ENCODE measurements at regions not wholly inside any gene's neighbourhood (a gene's known extent, or its start where the extent isn't known, plus 50 kb on each side); places are given as distances from the start of the nearest gene placed in this dataset.
"Not testable (repeated sequence)": the region's sequence is repeated elsewhere in the genome, so short reads cannot be mapped to it uniquely, and the experiment has no call there.

- H3K9me3 Mint-ChIP-seq; H3K4me1 Mint-ChIP-seq; ATAC-seq (ENCODE audit: low read depth); H3K36me3 Mint-ChIP-seq; H3K27me3 Mint-ChIP-seq; POLR2A ChIA-PET; H3K27ac Mint-ChIP-seq; DNase-seq; H3K4me3 Mint-ChIP-seq: not testable (repeated sequence)
These were observed 252.0 kb downstream of the GOLGA6L6 start for GRCh38 chr15:20289538-20290103.

DNA sequence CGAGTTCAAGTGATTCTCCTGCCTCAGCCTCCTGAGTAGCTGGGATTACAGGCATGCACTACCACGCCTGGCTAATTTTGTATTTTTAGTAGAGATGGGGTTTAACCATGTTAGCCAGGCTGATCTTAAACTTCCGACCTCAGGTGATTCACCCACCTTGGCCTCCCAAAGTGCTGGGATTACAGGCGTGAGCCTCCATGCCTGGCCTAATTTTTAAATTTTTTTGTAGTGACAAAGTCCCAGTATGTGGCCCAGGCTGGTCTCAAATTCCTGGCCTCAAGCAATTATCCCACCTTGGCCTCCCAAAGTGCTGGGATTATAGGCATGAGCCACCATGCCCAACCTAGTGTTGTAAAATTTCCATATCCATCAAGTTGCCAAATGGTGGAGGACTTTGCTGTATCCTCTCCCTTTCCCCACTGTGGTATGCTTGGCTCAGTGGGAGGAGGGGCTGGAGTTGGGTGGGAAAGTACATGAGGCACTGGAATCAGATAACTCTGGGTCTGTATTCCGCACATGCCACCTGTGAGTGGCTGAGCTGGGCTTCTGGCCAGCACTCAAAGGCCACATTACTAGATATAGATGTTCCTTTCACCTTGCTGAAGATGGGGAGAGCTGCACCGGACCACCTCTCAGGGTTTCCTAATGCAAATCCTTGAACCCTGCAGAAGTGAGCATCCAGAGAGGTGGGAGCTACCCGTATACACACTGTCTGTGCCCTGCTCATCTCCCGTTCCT lies 252.6 kb downstream of the GOLGA6L6 start:
- H3K9me3 Mint-ChIP-seq; H3K4me3 Mint-ChIP-seq; H3K27me3 Mint-ChIP-seq; DNase-seq; H3K27ac Mint-ChIP-seq; POLR2A ChIA-PET; H3K4me1 Mint-ChIP-seq; H3K36me3 Mint-ChIP-seq; ATAC-seq (ENCODE audit: low read depth): not testable (repeated sequence)

DNA sequence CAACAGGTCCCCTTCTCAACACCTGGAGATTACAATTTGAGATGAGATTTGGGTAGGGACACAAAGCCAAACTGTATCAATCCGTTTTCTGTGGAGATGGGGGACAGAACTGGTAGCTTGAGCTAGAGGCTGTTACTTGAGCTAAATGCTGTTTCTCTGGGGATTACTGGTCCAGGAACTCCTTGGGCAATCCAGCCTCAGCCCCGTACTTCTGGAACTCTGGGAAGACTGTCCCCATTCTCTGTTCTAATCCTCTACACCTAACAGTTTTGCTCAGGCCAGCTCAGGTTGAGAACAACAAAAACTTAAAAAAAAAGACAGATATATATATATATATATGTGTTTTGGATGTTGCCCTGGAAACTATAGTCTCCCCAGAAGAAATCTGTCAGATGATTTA lies 255.0 kb downstream of the GOLGA6L6 start:
- not testable (repeated sequence) for ATAC-seq (ENCODE audit: low read depth); H3K4me3 Mint-ChIP-seq; H3K27me3 Mint-ChIP-seq

DNA sequence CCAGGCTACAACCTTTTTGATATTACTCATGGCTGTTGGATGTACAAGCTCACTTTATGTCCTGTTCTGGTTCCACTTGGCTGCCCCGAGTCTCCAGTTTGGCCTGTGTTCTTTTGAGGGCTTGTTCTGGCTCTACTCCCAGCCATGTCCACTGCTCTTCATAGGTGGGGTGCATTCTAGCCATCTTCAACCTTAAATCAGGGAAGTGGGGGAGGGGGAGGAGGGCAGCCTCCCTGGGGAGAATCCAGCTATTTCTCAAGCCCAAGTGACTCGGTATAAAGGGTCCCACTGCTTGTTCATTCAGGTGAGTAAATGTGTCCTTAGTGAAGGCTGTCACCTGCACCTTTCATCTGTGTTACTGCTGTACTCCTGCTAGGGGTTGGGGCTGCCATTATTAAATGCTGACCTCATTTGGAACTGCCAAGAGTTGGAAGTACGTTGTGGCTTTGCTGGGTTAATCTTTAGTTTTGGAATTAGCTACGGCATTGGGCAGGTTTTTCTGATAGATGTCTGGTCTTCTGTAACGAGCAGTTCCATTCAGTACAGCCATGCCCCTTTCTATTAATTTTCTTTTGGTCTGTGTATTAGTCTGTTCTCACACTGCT lies 255.8 kb downstream of the GOLGA6L6 start:
- DNase-seq; H3K4me1 Mint-ChIP-seq; H3K4me3 Mint-ChIP-seq; H3K27ac Mint-ChIP-seq; H3K36me3 Mint-ChIP-seq; H3K27me3 Mint-ChIP-seq; H3K9me3 Mint-ChIP-seq; ATAC-seq (ENCODE audit: low read depth); POLR2A ChIA-PET: not testable (repeated sequence)

More for the DNA sequence above, 255.0 kb downstream of the GOLGA6L6 start:
- POLR2A ChIA-PET, H3K4me1 Mint-ChIP-seq, DNase-seq, H3K9me3 Mint-ChIP-seq, H3K36me3 Mint-ChIP-seq, H3K27ac Mint-ChIP-seq: not testable (repeated sequence)

DNA sequence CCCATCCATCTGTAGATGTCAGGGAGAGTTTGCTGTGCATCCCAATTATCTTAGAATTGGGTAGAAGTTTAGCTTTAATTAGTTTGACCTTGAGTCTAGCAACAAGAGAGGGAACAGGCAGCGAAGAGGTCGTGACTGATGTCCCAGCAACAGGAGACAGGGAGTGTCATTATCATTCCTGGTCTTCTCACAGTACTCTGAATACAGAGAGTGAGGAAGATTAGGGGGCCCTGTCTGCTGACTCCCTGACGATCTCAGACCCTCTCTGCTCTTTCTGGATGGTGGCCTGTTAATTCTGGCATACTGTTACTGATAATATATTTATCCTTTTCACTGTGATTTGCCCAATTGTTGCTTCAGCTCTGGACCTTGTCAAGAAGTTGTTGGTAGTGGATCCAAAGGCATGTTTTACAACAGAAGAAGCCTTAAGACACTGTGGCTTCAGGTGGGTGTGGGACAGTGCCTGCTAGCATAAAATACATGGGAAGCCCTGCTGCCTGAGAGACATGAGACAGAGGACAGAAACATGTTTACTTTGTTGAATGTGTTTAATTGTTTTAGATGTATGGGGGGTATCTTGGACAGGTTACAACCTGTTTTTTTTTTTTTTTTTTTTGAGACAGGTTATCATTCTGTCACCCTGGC lies 256.6 kb downstream of the GOLGA6L6 start:
- H3K4me1 Mint-ChIP-seq; H3K27ac Mint-ChIP-seq; H3K9me3 Mint-ChIP-seq; H3K36me3 Mint-ChIP-seq; H3K27me3 Mint-ChIP-seq; H3K4me3 Mint-ChIP-seq; DNase-seq; POLR2A ChIA-PET; ATAC-seq (ENCODE audit: low read depth): not testable (repeated sequence)

GRCh38 chr15:20283651-20284050 lies 257.9 kb downstream of the GOLGA6L6 start:
- ATAC-seq (ENCODE audit: low read depth); H3K4me3 Mint-ChIP-seq; H3K36me3 Mint-ChIP-seq; DNase-seq; H3K4me1 Mint-ChIP-seq; H3K27me3 Mint-ChIP-seq; POLR2A ChIA-PET; H3K27ac Mint-ChIP-seq; H3K9me3 Mint-ChIP-seq: not testable (repeated sequence)

DNA sequence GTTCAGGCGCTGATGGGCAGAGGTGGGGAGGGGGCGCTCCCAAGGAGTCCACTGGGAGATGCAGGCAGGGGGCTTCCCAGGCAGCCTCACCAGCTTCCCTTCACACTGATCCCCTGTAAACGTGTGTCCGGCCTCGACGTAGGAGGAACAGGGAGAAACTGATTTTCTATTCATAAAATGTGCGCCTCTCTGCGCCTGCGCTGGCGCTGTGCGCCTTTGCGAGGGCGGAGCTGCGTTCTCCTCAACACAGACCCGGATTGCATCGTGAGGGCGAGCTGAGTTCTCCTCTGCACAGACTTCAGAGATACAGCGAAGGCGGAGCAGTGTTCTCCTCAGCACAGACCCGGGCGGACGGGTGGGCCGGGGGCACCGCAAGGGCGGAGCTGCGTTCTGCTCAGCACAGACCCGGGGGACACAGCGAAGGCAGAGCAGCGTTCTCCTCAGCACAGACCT lies 259.1 kb downstream of the GOLGA6L6 start:
- H3K27ac Mint-ChIP-seq; DNase-seq; H3K4me1 Mint-ChIP-seq; ATAC-seq (ENCODE audit: low read depth); H3K9me3 Mint-ChIP-seq; H3K36me3 Mint-ChIP-seq; H3K4me3 Mint-ChIP-seq; POLR2A ChIA-PET; H3K27me3 Mint-ChIP-seq: not testable (repeated sequence)

GRCh38 chr15:20281567-20282275 lies 259.9 kb downstream of the GOLGA6L6 start:
- DNase-seq; H3K4me3 Mint-ChIP-seq; ATAC-seq (ENCODE audit: low read depth); H3K36me3 Mint-ChIP-seq; H3K4me1 Mint-ChIP-seq; H3K27ac Mint-ChIP-seq; H3K27me3 Mint-ChIP-seq; H3K9me3 Mint-ChIP-seq; POLR2A ChIA-PET: not testable (repeated sequence)

- ATAC-seq (ENCODE audit: low read depth) (no peak), DNase-seq (no peak)
- Mint-ChIP-seq H3K36me3 (no peaks in the 10 kb centered on the region), H3K4me1 (no peaks in the 10 kb centered on the region), H3K4me3 (no peak overlapping the region), H3K27ac (no peak overlapping the region), H3K9me3 (no peaks in the 10 kb centered on the region), H3K27me3 (no peaks in the 10 kb centered on the region)
- POLR2A ChIA-PET, result no interaction called here
These were observed 260.6 kb downstream of the GOLGA6L6 start for GRCh38 chr15:20280933-20281463.

GRCh38 chr15:20280141-20280932 lies 261.3 kb downstream of the GOLGA6L6 start:
- peak; percentile 26 for DNase-seq
- POLR2A ChIA-PET; H3K27ac Mint-ChIP-seq; H3K27me3 Mint-ChIP-seq; H3K9me3 Mint-ChIP-seq; ATAC-seq (ENCODE audit: low read depth); H3K4me3 Mint-ChIP-seq; H3K36me3 Mint-ChIP-seq; H3K4me1 Mint-ChIP-seq: not testable (repeated sequence)

- ATAC-seq (ENCODE audit: low read depth); H3K36me3 Mint-ChIP-seq; H3K4me1 Mint-ChIP-seq; H3K27ac Mint-ChIP-seq; DNase-seq; POLR2A ChIA-PET; H3K4me3 Mint-ChIP-seq; H3K9me3 Mint-ChIP-seq; H3K27me3 Mint-ChIP-seq: not testable (repeated sequence)
These were observed 262.5 kb downstream of the GOLGA6L6 start for GRCh38 chr15:20279056-20279455.

DNA sequence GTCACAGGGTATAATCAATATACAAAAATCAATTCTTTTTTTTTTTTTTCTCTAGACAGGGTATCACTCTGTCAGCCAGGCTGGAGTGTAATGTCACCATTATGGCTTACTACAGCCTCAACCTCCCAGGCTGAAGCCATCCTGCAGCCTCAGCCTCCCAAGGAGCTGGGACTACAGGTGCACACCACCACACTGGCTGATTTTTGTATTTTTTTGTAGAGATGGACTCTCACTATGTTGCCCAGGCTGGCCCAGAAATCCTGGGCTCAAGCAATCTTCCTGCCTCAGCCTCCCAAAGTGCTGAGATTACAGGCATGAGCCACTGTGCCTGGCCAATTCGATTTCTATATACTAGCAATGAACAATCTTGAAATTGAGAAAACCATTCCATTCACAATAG lies 263.2 kb downstream of the GOLGA6L6 start:
- POLR2A ChIA-PET; H3K27me3 Mint-ChIP-seq; H3K9me3 Mint-ChIP-seq; DNase-seq; ATAC-seq (ENCODE audit: low read depth); H3K36me3 Mint-ChIP-seq; H3K27ac Mint-ChIP-seq; H3K4me3 Mint-ChIP-seq; H3K4me1 Mint-ChIP-seq: not testable (repeated sequence)

- H3K27ac Mint-ChIP-seq; DNase-seq; H3K4me1 Mint-ChIP-seq; H3K9me3 Mint-ChIP-seq; H3K36me3 Mint-ChIP-seq; ATAC-seq (ENCODE audit: low read depth); POLR2A ChIA-PET; H3K4me3 Mint-ChIP-seq; H3K27me3 Mint-ChIP-seq: not testable (repeated sequence)
These were observed 264.1 kb downstream of the GOLGA6L6 start for GRCh38 chr15:20277451-20277850.

Data from activated naive CD8-positive, alpha-beta T cell treated with anti-CD3 and anti-CD28 coated beads, Interleukin-2, amount 10 ng/mL, durations not matched to agents 7 days and 5 days (primary cell).